Rectal smooth muscle tissue (tissue), 1 donor: ENCODE measurements at regions not wholly inside any gene's neighbourhood (a gene's known extent, or its start where the extent isn't known, plus 50 kb on each side); places are given as distances from the start of the nearest gene placed in this dataset.

Source experiments
- H3K27ac ChIP-seq: one replicate; pipeline ENCODE4 v1.7.0; 2013; ENCODE audit warnings: low read depth, low read length, inconsistent platforms
- H3K27me3 ChIP-seq: one replicate; pipeline ENCODE4 v1.7.0; 2013; ENCODE audit warnings: low read length; ENCODE audit not compliant: control insufficient read depth, insufficient read depth
- H3K36me3 ChIP-seq: one replicate; pipeline ENCODE4 v1.7.0; 2013; ENCODE audit warnings: low read length; ENCODE audit not compliant: control insufficient read depth, insufficient read depth
- H3K4me1 ChIP-seq: one replicate; pipeline ENCODE4 v1.7.0; 2013; ENCODE audit warnings: low read length; ENCODE audit not compliant: control insufficient read depth, insufficient read depth
- H3K4me3 ChIP-seq: one replicate; pipeline ENCODE4 v1.7.0; 2013; ENCODE audit warnings: low read length
- H3K9ac ChIP-seq: one replicate; pipeline ENCODE4 v1.7.0; 2013; ENCODE audit warnings: low read length

DNA sequence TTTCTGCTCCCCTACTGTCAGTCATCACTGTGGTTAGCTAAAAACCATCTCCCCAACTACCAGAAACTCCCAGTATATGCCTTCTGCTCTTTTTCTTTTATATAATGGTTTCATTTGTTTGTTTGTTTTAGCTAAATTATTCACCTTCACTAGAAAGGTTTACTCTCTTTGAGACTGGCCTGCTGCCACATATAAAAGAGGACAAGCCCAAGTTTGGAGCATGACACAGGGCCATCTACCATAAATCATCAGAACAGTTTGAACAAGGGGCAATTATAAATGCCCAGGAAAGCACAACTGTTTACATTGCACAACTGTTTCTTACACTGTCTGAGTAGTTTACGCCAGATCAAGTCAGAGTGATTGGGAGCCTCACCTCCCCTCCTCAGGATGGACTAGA lies 471.0 kb upstream of the PIK3C3 start:
- Histone ChIP-seq H3K4me1 (no peaks in the 10 kb centered on the region), H3K9ac (no peak overlapping the region), H3K4me3 (no peak overlapping the region), H3K27me3 (no peaks in the 10 kb centered on the region), H3K27ac (no peak overlapping the region), H3K36me3 (no peaks in the 10 kb centered on the region)

GRCh38 chr18:41482501-41482900 lies 472.5 kb upstream of the PIK3C3 start:
- H3K4me1 ChIP-seq, result no peaks in the 10 kb centered on the region
- no peak overlapping the region for H3K9ac ChIP-seq
- no peaks in the 10 kb centered on the region for H3K36me3 ChIP-seq
- H3K4me3 ChIP-seq, result no peak overlapping the region
- no peak overlapping the region for H3K27ac ChIP-seq
- H3K27me3 ChIP-seq, result no peaks in the 10 kb centered on the region

GRCh38 chr18:41466436-41467160 lies 488.4 kb upstream of the PIK3C3 start:
- Histone ChIP-seq H3K9ac (no peak overlapping the region), H3K36me3 (no peaks in the 10 kb centered on the region), H3K27me3 (no peaks in the 10 kb centered on the region)

GRCh38 chr18:41465386-41465785 lies 489.6 kb upstream of the PIK3C3 start:
- no peak overlapping the region for H3K27ac ChIP-seq
- H3K9ac ChIP-seq, result no peak overlapping the region
- H3K36me3 ChIP-seq, result no peaks in the 10 kb centered on the region

More at GRCh38 chr18:41466436-41467160, 488.4 kb upstream of the PIK3C3 start:
- no peak overlapping the region for H3K4me3 ChIP-seq
- no peak overlapping the region for H3K27ac ChIP-seq
- H3K4me1 ChIP-seq, result no peaks in the 10 kb centered on the region

DNA sequence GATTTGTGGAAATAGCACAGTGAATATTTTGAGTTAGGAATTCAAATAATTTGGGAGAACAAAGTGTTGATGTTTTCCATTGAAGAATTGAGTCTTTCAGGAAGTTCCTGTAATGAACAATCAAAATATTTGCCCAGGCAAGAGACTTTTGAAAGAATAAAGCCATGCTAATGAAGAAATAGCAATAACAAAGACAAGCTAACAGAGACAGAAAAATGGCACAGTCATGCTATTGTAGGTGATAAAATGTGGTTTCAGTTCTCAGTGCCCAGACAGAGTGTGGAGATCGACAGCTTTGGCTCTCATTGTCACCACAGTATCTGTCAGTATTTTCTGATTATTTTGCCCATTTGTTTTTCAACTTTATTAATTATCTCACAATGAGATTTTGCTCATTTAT lies 490.8 kb upstream of the PIK3C3 start:
- no peak overlapping the region for H3K9ac ChIP-seq
- no peaks in the 10 kb centered on the region for H3K36me3 ChIP-seq
- no peaks in the 10 kb centered on the region for H3K4me1 ChIP-seq
- no peak overlapping the region for H3K27ac ChIP-seq
- H3K4me3 ChIP-seq, result no peak overlapping the region
- no peaks in the 10 kb centered on the region for H3K27me3 ChIP-seq

More at GRCh38 chr18:41465386-41465785, 489.6 kb upstream of the PIK3C3 start:
- Histone ChIP-seq H3K27me3 (no peaks in the 10 kb centered on the region), H3K4me3 (no peak overlapping the region), H3K4me1 (no peaks in the 10 kb centered on the region)

DNA sequence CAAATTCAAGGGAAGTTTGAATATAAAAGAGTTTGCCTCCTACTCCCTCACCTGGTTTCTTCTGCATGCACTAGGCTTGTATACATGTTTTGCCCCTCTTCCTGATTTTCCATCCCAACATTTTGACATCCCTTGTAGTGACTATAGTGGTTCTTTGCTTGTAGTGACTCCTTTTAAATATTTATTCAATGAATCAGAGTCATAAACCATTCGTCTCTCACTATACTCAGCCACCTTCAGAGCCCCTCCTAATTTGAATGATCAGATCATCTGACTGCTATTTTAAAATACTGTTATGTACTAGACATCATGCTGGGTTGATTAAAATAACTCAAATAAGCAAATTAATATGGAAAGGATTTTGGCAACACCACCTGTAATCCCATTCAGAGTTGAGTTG lies 492.1 kb upstream of the PIK3C3 start:
- H3K4me1 ChIP-seq, result no peaks in the 10 kb centered on the region
- no peak overlapping the region for H3K27ac ChIP-seq
- no peaks in the 10 kb centered on the region for H3K36me3 ChIP-seq
- no peak overlapping the region for H3K4me3 ChIP-seq
- H3K9ac ChIP-seq, result no peak overlapping the region
- no peaks in the 10 kb centered on the region for H3K27me3 ChIP-seq

DNA sequence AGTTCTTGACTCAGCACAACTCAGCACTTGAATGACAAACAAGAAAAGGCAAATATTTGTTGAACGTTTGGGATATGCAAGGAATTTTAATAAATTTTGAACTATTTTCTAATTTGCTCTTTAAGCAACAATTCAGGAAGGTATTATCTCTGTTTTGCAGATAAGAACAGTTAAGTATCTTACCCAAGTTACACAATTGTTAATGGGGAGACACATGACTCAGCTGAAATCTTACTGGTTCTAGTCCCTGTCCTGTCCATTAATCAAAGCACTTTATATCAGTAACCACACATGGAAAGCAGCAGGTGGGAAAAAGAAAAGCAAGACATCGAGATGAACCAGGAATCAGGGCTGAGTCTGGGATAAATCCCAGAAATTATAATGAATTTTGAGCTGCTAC lies 493.9 kb upstream of the PIK3C3 start:
- H3K4me3 ChIP-seq, result no peak overlapping the region
- H3K27ac ChIP-seq, result no peak overlapping the region

GRCh38 chr18:41459656-41460055 lies 495.4 kb upstream of the PIK3C3 start:
- H3K27ac ChIP-seq, result no peak overlapping the region
- H3K36me3 ChIP-seq, result no peaks in the 10 kb centered on the region
- H3K4me3 ChIP-seq, result no peak overlapping the region
- no peaks in the 10 kb centered on the region for H3K4me1 ChIP-seq
- no peaks in the 10 kb centered on the region for H3K27me3 ChIP-seq
- H3K9ac ChIP-seq, result no peak overlapping the region

More for the DNA sequence above, 493.9 kb upstream of the PIK3C3 start:
- H3K9ac ChIP-seq, result no peak overlapping the region
- no peaks in the 10 kb centered on the region for H3K27me3 ChIP-seq
- no peaks in the 10 kb centered on the region for H3K36me3 ChIP-seq
- H3K4me1 ChIP-seq, result no peaks in the 10 kb centered on the region

- no peak overlapping the region for H3K9ac ChIP-seq
- H3K36me3 ChIP-seq, result no peaks in the 10 kb centered on the region
- H3K4me3 ChIP-seq, result no peak overlapping the region
- H3K27ac ChIP-seq, result no peak overlapping the region
- no peaks in the 10 kb centered on the region for H3K27me3 ChIP-seq
- H3K4me1 ChIP-seq, result no peaks in the 10 kb centered on the region
Measured at GRCh38 chr18:41458376-41458775, 496.7 kb upstream of the PIK3C3 start.

GRCh38 chr18:41457765-41458326 lies 497.2 kb upstream of the PIK3C3 start:
- H3K27ac ChIP-seq, result no peak overlapping the region
- H3K4me1 ChIP-seq, result no peaks in the 10 kb centered on the region
- H3K27me3 ChIP-seq, result no peaks in the 10 kb centered on the region
- no peak overlapping the region for H3K4me3 ChIP-seq
- H3K9ac ChIP-seq, result no peak overlapping the region
- no peaks in the 10 kb centered on the region for H3K36me3 ChIP-seq

GRCh38 chr18:41456831-41457230 lies 498.2 kb upstream of the PIK3C3 start:
- H3K27me3 ChIP-seq, result no peaks in the 10 kb centered on the region
- H3K4me3 ChIP-seq, result no peak overlapping the region
- H3K9ac ChIP-seq, result no peak overlapping the region
- no peaks in the 10 kb centered on the region for H3K36me3 ChIP-seq
- no peak overlapping the region for H3K27ac ChIP-seq
- H3K4me1 ChIP-seq, result no peaks in the 10 kb centered on the region

- H3K4me3 ChIP-seq, result no peak overlapping the region
- H3K9ac ChIP-seq, result no peak overlapping the region
- H3K4me1 ChIP-seq, result no peaks in the 10 kb centered on the region
- H3K36me3 ChIP-seq, result no peaks in the 10 kb centered on the region
- no peak overlapping the region for H3K27ac ChIP-seq
- no peaks in the 10 kb centered on the region for H3K27me3 ChIP-seq
Measured at GRCh38 chr18:41449612-41450011, 505.4 kb upstream of the PIK3C3 start.

- Histone ChIP-seq H3K9ac (no peak overlapping the region), H3K27ac (no peak overlapping the region), H3K36me3 (no peaks in the 10 kb centered on the region), H3K4me1 (no peaks in the 10 kb centered on the region), H3K27me3 (no peaks in the 10 kb centered on the region), H3K4me3 (no peak overlapping the region)
Measured at GRCh38 chr18:41444943-41445342, 510.1 kb upstream of the PIK3C3 start.
